HG03469 (cell line): ENCODE measurements at regions not wholly inside any gene's neighbourhood (a gene's known extent, or its start where the extent isn't known, plus 50 kb on each side); places are given as distances from the start of the nearest gene placed in this dataset.
"Not testable (repeated sequence)": the region's sequence is repeated elsewhere in the genome, so short reads cannot be mapped to it uniquely, and the experiment has no call there.

ENCODE experiments used
- ATAC-seq: cut with Tn5 transposase; IDR thresholded peaks from one replicate; pipeline ENCODE4 v1.9.1; 2021; ENCODE audit warnings: mild to moderate bottlenecking, moderate library complexity, moderate number of reproducible peaks; ENCODE audit not compliant: unreplicated experiment

DNA sequence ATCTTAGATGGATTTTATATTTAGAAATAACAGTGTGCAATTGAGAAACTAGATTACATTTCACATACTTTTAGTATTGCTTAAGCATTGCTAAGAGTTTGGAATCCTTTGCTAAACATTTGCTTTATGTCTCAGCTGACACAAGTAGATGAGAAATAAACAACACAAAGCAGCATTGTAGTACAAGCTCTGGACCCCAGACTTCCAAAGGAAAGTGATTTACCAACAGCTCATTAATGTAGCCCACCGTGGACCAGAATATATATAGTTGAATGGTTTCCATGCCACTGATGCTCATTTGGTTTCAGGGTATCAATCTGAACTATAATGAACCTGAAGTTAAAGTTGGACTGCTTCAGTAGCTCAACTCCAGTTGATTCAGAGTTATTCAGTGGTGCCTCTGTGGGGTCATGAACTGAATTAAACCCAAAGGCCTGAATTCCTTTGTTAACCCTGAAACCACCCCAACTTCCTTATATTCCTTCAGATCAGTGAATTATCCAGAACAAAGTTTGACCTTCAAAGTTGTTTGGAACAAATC, 132.1 kb upstream of the NEIL3 start:
- no peak for ATAC-seq

DNA sequence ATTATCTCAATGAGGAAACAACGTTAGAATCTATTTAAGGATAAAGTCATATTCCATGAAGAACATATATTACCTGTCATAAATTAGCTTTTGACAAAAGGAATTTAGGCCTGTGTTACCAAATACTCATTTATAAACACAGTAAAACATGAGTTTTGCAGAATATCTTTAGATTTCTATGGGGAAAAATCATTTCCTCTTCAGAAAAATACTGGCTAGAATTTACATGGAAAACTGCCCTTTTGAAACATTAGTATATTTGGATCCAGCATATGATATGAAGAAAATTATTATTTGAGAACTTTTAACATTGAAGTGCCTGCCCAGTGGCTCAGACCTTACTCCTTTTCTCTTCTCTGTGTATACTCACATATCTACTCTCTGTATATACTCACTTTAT, 131.4 kb upstream of the NEIL3 start:
- no peak for ATAC-seq

- no peak for ATAC-seq
Measured at GRCh38 chr4:177182166-177182565, 127.5 kb upstream of the NEIL3 start.

GRCh38 chr4:177182728-177183127, 126.9 kb upstream of the NEIL3 start:
- ATAC-seq, result no peak

- ATAC-seq, result no peak
Measured at GRCh38 chr4:177185151-177185550, 124.5 kb upstream of the NEIL3 start.

DNA sequence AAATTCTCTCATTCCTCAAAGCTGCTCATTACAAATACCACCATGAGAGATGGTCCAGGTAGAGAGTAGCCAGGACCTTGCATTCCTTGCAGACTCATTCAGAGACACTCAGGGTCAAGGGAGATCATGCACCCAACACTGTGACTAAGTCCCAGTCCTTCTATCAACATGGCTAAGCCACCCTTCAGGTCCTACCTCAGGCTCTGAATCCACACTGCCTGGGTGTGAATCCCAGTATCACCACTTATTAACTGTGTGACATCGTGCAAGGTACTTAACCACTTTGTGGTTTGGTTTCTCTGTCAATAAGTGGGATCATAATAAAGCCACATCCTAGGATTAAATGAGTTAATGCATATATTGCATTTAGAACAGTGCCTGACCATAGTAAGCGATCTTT, 124.1 kb upstream of the NEIL3 start:
- ATAC-seq, result no peak

DNA sequence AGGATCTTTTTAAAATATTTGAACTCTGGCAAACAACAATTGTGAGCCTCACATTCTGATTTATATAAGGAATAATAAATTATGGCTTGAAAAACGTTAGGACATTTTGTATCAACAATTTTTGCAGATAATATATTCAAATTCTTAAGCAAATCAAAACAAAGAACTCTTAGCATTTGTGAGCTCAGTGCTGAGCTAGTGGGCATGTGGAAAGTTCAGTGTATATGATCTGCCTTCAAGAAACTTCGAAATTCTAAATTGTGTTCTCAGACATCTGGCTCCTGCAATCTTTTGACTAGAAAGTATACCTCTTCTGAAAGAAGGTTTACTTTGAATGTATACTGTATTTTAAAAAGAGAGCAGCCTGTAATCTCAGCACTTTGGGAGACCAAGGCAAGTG, 122.3 kb upstream of the NEIL3 start:
- ATAC-seq, result no peak

DNA sequence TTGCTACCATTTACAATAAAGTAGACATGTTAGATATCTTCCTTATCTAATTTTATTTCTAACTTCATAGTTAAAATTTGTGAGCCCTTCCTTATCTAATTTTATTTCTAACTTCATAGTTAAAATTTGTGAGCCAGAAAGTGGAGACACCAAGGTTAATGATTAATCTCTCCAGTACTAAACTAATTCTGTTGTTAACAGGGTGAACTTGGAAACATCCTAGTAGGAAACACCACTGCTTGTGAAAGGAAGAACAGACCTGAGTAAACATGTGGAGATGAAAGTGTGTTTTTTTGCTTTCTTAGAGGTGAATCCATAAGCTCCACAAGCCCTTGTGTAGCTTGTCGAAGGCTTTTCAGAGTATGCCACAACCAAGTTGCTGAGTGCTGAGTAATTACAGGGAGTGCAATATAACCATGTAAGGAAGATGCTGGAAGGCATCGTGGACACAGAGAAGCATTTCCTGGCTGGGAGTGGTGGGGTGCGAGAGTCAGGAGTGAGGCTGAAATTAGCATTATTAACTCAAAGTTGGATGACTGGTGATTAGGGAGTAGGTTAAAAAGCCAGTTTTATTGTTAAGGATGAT, 118.6 kb upstream of the NEIL3 start:
- ATAC-seq, result no peak

DNA sequence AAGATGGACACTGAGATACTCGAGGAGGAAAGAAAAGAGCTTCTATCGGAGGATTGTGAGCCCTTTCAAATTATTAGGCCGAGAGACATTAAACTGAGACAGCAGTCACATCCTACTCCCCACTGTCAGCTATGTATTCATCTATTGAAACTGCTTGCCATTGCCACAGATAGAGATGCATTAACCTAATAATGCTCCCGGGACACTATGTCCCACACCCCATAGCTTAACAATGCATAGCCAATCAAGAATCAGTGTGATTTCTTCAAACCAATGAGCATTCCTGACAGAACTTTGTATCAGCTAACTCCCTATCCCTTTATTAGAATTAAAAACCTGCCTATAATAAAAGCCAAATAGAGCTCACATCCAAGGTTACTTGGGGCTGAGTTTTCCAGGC, 118.1 kb upstream of the NEIL3 start:
- no peak for ATAC-seq

GRCh38 chr4:177191991-177192390, 117.7 kb upstream of the NEIL3 start:
- no peak for ATAC-seq

DNA sequence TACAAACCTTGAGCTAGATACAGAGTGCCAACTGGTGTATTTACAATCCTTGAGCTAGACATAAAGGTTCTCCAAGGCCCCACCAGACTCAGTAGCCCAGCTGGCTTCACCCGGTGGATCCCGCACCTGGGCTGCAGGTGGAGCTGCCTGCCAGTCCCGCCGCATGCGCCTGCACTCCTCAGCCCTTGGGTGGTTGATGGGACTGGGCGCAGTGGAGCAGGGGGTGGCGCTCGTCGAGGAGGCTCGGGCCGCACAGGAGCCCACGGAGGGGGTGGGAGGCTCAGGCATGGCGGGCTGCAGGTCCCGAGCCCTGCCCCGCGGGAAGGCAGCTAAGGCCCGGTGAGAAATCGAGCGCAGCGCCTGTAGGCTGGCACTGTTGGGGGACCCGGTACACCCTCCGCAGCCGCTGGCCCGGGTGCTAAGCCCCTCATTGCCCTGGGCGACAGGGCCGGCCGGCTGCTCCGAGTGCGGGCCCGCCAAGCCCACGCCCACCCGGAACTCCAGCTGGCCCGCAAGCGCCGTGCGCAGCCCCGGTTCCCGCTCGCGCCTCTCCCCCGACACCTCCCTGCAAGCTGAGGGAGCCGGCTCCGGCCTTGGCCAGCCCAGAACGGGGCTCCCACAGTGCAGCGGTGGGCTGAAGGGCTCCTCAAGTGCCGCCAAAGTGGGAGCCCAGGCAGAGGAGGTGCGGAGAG, 116.5 kb upstream of the NEIL3 start:
- not testable (repeated sequence) for ATAC-seq

DNA sequence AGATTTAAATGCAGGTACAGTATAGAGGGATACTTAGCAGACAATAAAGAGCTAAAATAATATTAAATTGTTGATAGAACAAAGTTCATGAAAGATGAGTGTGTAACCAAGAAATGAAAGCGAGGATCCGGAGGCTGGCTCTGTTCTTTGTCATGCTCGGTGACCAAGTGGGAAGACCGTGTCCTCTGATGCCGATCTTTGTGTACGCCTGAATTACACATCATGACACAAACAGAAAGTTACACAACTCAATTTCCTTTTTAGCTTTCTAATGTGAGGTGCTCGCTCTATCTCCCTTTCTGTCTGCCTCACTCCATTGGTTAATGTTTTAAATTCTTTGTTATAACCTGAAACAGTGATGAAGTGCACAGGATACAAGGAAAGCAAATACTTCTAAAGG, 114.8 kb upstream of the NEIL3 start:
- no peak for ATAC-seq

DNA sequence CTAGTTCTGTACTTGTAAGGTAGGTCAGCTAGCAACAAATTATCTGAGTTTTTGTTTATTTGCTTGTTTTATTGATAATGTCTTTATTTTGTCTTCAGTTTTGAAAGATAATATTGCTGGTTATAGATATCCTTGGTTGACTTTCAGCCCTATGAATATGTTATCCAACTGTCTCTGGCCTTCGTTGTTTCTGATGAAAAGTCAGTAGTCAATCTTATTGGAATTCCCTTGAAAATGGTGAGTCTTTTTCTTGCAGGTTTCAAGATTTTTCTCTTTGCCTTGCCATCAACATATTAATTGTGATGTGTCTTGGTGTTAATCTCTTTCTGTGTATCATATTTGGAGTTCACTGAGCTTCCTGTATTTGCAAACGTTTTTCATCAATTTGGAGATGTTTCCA, 113.1 kb upstream of the NEIL3 start:
- no peak for ATAC-seq

GRCh38 chr4:177201614-177202013, 108.1 kb upstream of the NEIL3 start:
- ATAC-seq, result no peak

GRCh38 chr4:177204126-177204525, 105.5 kb upstream of the NEIL3 start:
- ATAC-seq, result no peak

- ATAC-seq, result no peak
Measured at GRCh38 chr4:177214935-177215334, 94.7 kb upstream of the NEIL3 start.

GRCh38 chr4:177220376-177220775, 89.3 kb upstream of the NEIL3 start:
- ATAC-seq, result no peak

DNA sequence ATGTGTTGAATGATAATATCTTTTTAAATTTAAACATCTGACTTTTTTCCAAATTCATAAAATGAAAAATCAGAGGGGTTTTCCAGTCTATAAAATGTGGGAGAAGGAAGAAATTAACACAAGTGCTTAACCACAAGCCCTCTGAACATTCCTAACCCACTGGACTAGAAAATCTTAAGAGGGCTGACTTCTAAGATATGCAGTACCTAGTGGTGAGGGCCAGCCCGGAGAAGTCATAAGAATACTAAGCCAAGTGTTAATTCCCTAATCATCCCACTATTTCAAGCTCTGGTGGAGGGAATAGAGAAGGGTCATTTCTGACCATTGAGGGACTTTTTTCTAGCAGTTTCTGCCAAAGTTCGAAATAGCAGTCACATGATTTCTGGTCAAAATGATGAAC, 86.9 kb upstream of the NEIL3 start:
- no peak for ATAC-seq

- ATAC-seq, result peak; percentile 85
Measured at GRCh38 chr4:177225605-177226004, 84.1 kb upstream of the NEIL3 start.

DNA sequence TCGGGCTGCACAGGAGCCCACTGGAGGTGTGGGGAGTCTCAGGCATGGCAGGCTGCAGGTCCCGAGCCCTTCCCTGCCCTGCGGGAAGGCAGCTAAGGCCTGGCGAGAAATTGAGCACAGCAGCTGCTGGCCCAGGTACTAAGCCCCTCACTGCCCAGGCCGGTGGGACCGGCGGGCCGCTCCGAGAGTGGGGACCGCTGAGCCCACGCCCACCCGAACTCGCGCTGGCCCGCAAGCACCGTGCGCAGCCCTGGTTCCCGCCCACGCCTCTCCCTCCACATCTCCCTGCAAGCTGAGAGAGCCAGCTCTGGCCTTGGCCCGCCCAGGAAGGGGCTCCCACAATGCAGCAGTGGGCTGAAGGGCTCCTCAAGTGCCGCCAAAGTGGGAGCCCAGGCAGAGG, 82.0 kb upstream of the NEIL3 start:
- ATAC-seq, result no peak

DNA sequence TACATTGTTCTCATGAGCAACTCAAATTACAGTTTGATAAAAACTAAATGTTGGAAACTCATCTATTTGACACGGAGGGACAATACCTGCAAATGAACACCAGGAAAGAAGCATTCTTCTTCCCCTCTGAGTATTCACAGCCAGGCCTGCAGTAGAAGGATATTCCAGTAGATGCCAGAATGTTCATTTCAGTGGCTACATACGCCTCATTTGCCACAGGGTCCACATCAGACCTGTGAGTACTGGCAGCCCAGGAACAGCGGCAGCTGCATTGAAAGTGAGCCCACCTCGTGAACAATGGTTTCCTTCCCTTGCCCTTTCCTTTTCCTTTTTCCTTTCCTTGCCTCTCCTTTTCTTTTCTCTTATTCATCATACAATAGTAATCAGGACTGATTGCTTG, 81.1 kb upstream of the NEIL3 start:
- ATAC-seq, result no peak

DNA sequence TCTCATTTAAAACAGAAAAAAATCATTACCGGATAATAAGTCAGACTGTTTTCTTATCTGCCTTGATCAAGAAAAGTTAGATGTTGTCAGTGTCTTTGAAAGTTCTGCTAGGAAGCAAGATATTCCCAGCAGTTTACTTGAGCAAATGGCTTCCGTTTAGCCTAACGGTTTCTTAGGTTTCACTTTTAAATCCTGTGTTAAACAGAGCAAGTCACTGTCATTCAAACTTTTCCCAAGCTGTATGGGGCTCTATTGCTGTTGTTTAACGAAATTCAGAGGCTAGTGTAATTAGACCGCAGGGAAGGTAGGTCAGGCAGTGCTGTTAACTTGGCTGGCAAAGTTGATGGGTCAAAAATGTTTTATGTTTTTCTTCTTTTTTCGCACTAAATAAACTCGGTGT, 80.3 kb upstream of the NEIL3 start:
- ATAC-seq, result no peak

DNA sequence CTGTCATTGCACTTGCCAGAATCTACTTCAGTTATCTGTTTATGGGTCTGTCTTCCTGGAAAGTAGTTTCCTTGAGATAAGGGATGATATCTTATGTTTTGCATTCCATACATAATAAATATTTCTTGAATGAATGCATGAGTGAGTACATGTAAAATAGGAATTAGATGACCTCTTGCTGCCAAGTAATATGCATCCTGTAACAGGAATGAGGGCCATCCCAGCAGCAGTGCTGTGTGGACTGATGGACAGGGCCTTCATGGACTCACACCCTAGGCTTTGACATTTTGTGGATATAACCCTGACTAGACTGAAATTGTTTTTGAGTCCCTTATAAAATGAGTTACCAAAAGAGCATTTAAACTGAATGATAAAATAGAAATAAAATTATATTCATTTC, 77.2 kb upstream of the NEIL3 start:
- no peak for ATAC-seq
